HG03175 (cell line): ENCODE measurements at regions not wholly inside any gene's neighbourhood (a gene's known extent, or its start where the extent isn't known, plus 50 kb on each side); places are given as distances from the start of the nearest gene placed in this dataset.
"Not testable (repeated sequence)": the region's sequence is repeated elsewhere in the genome, so short reads cannot be mapped to it uniquely, and the experiment has no call there.

ENCODE experiments used
- ATAC-seq: cut with Tn5 transposase; IDR thresholded peaks from one replicate; pipeline ENCODE4 v1.9.1; 2021; ENCODE audit warnings: mild to moderate bottlenecking, moderate library complexity; ENCODE audit not compliant: unreplicated experiment

GRCh38 chr13:50616101-50616500 is 227.4 kb downstream of the DLEU7 start:
- ATAC-seq, result no peak

- ATAC-seq, result no peak
Measured at GRCh38 chr13:50617134-50617721, 226.3 kb downstream of the DLEU7 start.

DNA sequence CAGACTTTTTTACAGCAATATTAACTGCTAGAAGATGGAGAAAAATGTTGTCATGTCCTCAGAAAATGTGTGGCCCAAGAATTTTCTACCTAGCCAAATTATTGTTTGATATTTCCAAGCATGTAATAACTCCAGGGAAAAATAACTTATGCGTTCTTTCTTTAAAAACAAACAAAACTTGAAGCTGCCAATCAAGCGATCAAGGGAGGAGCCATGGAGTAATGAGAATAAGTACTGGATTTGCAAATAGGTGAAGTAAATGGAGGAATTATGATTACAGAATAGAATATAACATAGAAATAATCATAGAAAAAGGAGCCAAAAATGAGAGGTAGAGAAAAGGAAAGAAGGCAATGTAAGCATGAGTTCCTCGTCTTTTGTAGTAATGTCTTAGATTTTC is 225.3 kb downstream of the DLEU7 start:
- no peak for ATAC-seq

DNA sequence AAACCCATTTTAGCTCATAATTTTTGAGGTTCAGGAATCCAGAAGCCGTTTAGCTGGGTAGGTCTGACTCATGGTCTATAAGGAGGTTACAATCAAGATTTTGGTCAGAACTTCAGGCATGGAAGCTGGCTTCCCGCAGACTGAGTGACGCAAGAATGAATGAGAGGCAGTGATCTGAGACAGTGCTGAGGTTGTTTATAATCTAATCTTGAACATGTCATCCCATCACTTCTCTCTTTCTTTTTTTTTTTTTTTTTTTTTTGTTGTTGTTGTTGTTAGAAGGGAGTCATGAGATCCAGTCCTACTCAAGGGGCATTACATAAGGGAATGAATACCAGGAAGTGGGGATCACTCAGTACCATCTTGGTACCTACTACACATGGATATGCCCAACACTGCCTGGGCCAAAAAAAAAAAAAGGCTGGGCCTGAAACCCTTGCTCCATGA is 217.4 kb downstream of the DLEU7 start:
- ATAC-seq, result no peak

- no peak for ATAC-seq
Measured at GRCh38 chr13:50627111-50627510, 216.4 kb downstream of the DLEU7 start.

DNA sequence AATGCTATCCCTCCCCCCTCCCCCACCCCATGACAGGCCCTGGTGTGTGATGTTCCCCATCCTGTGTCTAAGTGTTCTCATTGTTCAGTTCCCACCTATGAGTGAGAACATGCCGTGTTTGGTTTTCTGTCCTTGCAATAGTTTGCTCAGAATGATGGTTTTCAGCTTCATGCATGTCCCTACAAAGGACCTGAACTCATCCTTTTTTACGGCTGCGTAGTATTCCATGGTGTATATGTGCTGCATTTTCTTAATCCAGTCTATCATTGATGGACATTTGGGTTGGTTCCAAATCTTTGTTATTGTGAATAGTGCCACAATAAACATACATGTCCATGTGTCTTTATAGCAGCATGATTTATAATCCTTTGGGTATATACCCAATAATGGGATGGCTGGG is 215.0 kb downstream of the DLEU7 start:
- ATAC-seq, result not testable (repeated sequence)

DNA sequence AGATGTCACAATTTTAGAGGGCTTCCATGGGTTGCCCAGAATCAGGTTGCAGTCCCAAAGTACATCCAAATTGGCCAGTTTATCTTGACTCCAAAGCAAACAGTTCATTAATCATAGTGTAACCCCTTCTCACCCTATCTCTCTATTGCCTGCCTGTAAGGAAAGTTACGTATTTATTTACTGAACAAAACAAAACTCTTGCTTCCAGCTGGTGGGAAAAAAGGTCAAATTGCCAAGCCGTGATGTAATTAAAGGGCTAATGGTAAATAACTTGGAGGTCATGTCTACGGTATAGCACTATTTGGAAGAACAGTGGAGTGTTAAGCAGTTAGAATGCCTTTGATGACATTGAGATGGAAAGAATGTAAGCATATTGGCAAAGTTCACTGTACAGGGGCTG is 214.0 kb downstream of the DLEU7 start:
- no peak for ATAC-seq

DNA sequence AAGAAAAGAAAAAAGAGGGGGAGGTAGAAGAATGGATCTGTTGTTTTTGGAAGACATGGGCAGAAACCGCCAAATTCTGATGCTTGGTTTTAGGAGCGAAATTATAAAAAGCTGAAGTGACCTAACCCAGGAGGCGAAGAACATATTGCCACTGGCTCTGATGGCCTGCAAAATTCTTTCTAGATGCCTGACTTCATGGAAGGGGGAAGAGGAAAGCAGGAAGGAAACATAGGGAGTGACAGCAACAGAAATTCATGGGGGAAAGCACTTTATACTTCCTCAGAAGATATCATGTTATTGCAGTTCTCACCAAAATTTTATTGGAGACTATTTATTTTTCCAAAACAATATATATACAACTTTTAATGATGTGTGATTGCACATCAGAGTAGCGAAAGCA is 213.5 kb downstream of the DLEU7 start:
- no peak for ATAC-seq

GRCh38 chr13:50631041-50631440 is 212.5 kb downstream of the DLEU7 start:
- ATAC-seq, result no peak

DNA sequence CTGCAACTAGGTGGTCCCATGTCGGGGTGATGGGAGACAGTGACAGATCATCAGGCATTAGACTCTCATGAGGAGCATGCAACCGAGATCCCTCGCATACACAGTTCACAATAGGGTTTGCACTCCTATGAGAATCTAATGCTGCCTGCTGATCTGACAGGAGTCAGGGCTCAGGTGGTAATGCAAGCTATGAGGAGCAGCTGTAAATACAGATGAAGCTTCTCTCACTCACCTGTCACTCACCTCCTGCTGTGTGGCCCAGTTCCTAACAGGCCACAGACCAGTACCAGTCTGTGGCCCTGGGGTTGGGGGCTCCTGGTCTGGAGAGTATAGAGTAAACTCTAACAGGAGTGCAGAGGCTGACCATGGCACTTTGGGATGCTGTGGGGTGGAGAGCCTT is 209.2 kb downstream of the DLEU7 start:
- no peak for ATAC-seq

DNA sequence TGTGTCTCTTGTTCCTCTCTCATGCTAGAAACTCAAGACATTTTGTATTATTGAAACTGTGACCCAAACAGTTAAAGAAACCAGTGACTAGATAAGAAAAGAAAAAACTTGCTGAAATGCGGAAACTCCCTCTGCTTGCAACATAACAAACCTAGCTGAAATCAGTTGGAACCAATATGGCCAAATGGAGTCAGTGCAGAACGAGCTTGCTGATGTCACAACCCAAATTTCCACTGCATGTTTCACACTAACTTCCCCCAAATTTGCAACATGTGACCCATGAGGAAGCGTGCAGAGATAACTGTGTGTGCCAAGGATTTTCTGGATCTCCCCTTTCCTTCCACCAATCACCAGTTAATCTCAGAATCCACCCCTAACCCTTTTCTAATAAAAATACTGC is 208.0 kb downstream of the DLEU7 start:
- ATAC-seq, result peak; percentile 34

- ATAC-seq, result peak; percentile 74
Measured at GRCh38 chr13:50636007-50636704, 207.3 kb downstream of the DLEU7 start.

GRCh38 chr13:50643060-50643459 is 200.4 kb downstream of the DLEU7 start:
- ATAC-seq, result no peak

- ATAC-seq, result no peak
Measured at GRCh38 chr13:50644081-50644871, 199.2 kb downstream of the DLEU7 start.

DNA sequence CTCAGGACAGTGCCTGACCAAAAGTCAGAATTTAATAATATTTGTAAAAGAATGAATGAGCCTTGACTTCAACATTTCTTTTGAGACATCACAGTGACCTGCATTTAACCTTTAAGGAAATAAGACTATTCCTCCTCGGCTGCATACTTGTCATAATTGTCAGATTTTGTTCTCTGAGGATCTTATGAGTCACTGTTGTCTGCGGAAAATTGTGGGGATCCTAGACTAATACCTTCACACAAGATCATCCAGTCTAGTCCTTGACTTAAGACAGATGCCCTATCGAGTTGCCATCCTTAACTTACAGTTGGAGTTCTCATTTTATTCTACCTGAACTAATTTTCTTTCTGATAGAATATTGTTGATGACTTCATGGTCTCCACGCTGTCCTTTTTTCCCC is 198.4 kb downstream of the DLEU7 start:
- ATAC-seq, result no peak

DNA sequence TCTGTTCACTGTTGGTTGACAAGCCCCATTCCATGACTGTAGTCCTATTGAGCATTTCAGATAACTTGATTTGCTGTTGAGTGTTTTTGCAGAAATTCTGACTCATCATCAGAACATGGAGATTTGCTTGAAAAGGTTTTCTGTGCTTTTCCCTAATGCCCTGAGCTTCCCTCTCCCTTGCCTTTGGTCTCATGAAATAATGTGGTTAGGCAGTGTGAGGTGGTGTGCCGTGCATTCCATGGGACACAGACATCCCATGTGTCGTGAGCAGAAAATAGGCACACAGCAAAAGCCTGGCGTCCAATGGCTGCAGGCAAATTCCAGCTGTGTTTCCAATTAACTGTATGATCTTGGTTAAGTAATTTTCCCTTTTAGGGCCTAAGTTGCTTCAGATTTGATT is 197.4 kb downstream of the DLEU7 start:
- ATAC-seq, result no peak

DNA sequence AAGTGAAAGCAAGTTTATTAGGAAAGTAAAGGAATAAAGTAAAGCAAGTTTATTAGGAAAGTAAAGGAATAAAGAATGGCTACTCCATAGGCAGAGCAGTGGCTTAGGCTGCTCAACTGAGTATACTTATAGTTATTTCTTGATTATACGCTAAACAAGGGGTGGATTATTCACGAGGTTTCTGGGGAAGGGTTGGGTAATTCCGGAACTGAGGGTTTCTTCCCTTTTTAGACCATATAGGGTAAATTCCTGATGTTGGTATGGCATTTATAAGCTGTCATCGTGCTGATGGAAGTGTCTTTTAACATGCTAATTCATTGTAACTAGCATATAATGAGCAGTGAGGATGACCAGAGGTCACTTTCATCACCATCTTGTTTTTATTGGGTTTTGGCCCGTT is 194.3 kb downstream of the DLEU7 start:
- ATAC-seq, result no peak

- no peak for ATAC-seq
Measured at GRCh38 chr13:50650592-50651504, 192.6 kb downstream of the DLEU7 start.

GRCh38 chr13:50651922-50652321 is 191.6 kb downstream of the DLEU7 start:
- ATAC-seq, result no peak

- no peak for ATAC-seq
Measured at GRCh38 chr13:50654331-50654730, 189.2 kb downstream of the DLEU7 start.

DNA sequence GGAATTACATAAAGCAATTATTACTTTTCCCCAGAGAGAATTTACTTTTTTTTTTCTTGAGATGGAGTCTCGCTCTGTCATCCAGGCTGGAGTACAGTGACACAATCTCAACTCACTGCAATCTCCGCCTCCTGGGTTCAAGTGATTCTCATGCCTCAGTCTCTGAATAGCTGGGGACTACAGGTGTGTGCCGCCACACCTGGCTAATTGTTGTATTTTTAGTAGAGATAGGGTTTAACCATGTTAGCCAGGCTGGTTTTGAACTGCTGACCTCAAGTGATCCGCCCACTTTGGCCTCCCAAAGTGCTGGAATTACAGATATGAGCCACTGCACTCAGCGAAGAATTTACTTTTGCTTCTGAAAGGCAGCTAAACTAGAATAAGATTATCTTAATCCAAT is 181.6 kb downstream of the DLEU7 start:
- ATAC-seq, result not testable (repeated sequence)
